ENCODE measurements at regions not wholly inside any gene's neighbourhood (a gene's known extent, or its start where the extent isn't known, plus 50 kb on each side); places are given as distances from the start of the nearest gene placed in this dataset.

DNA sequence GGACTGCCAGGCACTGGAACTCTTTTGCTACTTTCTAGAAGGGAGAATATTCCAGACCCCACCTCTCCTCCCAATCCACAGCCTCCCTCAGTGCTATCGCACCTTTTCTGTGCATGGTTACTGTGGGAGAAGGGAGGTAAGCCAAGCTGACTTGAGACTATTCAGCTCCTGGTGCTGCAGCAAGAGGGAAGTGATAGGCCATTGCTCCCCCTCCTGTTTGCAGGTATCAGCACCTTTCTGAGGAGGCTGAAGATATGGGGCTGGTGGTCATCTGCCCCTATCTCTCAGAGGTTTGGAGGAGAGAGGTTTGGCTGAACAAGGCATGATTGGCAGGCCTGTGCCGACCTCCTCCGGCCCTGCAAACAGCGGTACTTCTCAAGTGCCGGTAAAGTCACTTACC is 103.3 kb upstream of the GATB start:
- TF ChIP-seq, protein P1, sequence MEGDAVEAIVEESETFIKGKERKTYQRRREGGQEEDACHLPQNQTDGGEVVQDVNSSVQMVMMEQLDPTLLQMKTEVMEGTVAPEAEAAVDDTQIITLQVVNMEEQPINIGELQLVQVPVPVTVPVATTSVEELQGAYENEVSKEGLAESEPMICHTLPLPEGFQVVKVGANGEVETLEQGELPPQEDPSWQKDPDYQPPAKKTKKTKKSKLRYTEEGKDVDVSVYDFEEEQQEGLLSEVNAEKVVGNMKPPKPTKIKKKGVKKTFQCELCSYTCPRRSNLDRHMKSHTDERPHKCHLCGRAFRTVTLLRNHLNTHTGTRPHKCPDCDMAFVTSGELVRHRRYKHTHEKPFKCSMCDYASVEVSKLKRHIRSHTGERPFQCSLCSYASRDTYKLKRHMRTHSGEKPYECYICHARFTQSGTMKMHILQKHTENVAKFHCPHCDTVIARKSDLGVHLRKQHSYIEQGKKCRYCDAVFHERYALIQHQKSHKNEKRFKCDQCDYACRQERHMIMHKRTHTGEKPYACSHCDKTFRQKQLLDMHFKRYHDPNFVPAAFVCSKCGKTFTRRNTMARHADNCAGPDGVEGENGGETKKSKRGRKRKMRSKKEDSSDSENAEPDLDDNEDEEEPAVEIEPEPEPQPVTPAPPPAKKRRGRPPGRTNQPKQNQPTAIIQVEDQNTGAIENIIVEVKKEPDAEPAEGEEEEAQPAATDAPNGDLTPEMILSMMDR (IDR thresholded peaks at IDR 0.05; ENCODE audit: poor library complexity) = no peak
- TF ChIP-seq EZH2phosphoT487 (IDR thresholded peaks at IDR 0.05; ENCODE audit: low read depth, severe bottlenecking, unreplicated experiment) (no peak), EZH2 (IDR thresholded peaks at IDR 0.05; ENCODE audit: borderline replicate concordance) (no peak)

All from hepatocyte (in vitro differentiated cells).